ENCODE measurements at regions not wholly inside any gene's neighbourhood (a gene's known extent, or its start where the extent isn't known, plus 50 kb on each side); places are given as distances from the start of the nearest gene placed in this dataset.

GRCh38 chr17:72411124-72411563 lies 290.3 kb downstream of the SOX9 start:
- no peak for DNase-seq (ENCODE audit: low read depth)
- TF ChIP-seq CTCF (IDR thresholded peaks at IDR 0.05; ENCODE audit: control insufficient read depth, extremely low read depth, insufficient read depth): no peak
- H3K4me3 ChIP-seq (ENCODE audit: low read depth, low read length): no peak overlapping the region

- no peak for TF ChIP-seq CTCF (IDR thresholded peaks at IDR 0.05; ENCODE audit: control insufficient read depth, extremely low read depth, insufficient read depth)
- no peak overlapping the region for H3K4me3 ChIP-seq (ENCODE audit: low read depth, low read length)
- DNase-seq (ENCODE audit: low read depth): no peak
Observed at GRCh38 chr17:72412650-72413076, 291.8 kb downstream of the SOX9 start.

GRCh38 chr17:72413077-72414031 lies 292.5 kb downstream of the SOX9 start:
- DNase-seq (ENCODE audit: low read depth): no peak
- H3K4me3 ChIP-seq (ENCODE audit: low read depth, low read length): no peak overlapping the region
- TF ChIP-seq CTCF (IDR thresholded peaks at IDR 0.05; ENCODE audit: control insufficient read depth, extremely low read depth, insufficient read depth): no peak

- no peak for DNase-seq (ENCODE audit: low read depth)
- TF ChIP-seq CTCF (IDR thresholded peaks at IDR 0.05; ENCODE audit: control insufficient read depth, extremely low read depth, insufficient read depth): no peak
- H3K4me3 ChIP-seq (ENCODE audit: low read depth, low read length): no peak overlapping the region
Observed at GRCh38 chr17:72414032-72414396, 293.2 kb downstream of the SOX9 start.

- no peak for TF ChIP-seq CTCF (IDR thresholded peaks at IDR 0.05; ENCODE audit: control insufficient read depth, extremely low read depth, insufficient read depth)
- DNase-seq (ENCODE audit: low read depth): no peak
- H3K4me3 ChIP-seq (ENCODE audit: low read depth, low read length): no peak overlapping the region
Observed at GRCh38 chr17:72414967-72415853, 294.4 kb downstream of the SOX9 start.

GRCh38 chr17:72416054-72416675 lies 295.3 kb downstream of the SOX9 start:
- TF ChIP-seq CTCF (IDR thresholded peaks at IDR 0.05; ENCODE audit: control insufficient read depth, extremely low read depth, insufficient read depth): no peak
- H3K4me3 ChIP-seq (ENCODE audit: low read depth, low read length): no peak overlapping the region
- no peak for DNase-seq (ENCODE audit: low read depth)

Measured in LNCaP clone FGC (cell line).